ENCODE measurements at regions not wholly inside any gene's neighbourhood (a gene's known extent, or its start where the extent isn't known, plus 50 kb on each side); places are given as distances from the start of the nearest gene placed in this dataset.

DNA sequence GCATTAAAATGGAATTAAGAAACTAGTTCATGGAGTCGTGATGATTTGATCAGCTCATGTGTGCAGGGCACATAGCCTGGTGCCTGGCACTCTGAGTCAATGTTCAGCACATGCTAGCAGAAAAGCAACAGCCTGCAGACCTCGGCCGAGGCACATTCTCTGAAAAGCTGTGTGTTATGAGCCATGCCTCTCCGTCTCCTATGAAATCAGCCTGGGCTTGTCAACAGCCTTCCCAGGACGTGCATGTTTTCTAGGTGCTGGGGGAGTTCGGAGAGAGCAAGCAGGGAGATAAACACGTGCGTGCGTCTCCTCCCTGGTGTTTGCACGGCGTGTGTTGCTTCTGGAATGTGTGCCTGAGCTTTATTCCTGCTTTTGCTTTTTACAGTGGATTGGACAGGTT, 207.8 kb upstream of the KCNG1 start:
- H3K36me3 Mint-ChIP-seq (ENCODE audit: low read depth), result no peaks in the 10 kb centered on the region
- no peak overlapping the region for H3K27ac Mint-ChIP-seq
- H3K27me3 Mint-ChIP-seq (ENCODE audit: insufficient read depth), result peaks cover 35% of the 10 kb centered on the region
- H3K9me3 Mint-ChIP-seq, result peaks cover 4% of the 10 kb centered on the region; the same call in 1 of the 2 replicates
- TF ChIP-seq, protein P1, sequence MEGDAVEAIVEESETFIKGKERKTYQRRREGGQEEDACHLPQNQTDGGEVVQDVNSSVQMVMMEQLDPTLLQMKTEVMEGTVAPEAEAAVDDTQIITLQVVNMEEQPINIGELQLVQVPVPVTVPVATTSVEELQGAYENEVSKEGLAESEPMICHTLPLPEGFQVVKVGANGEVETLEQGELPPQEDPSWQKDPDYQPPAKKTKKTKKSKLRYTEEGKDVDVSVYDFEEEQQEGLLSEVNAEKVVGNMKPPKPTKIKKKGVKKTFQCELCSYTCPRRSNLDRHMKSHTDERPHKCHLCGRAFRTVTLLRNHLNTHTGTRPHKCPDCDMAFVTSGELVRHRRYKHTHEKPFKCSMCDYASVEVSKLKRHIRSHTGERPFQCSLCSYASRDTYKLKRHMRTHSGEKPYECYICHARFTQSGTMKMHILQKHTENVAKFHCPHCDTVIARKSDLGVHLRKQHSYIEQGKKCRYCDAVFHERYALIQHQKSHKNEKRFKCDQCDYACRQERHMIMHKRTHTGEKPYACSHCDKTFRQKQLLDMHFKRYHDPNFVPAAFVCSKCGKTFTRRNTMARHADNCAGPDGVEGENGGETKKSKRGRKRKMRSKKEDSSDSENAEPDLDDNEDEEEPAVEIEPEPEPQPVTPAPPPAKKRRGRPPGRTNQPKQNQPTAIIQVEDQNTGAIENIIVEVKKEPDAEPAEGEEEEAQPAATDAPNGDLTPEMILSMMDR (IDR thresholded peaks at IDR 0.05), result no peak
- no peaks in the 10 kb centered on the region for H3K4me1 Mint-ChIP-seq (ENCODE audit: low read depth)
- no peak overlapping the region for H3K4me3 Mint-ChIP-seq
- DNase-seq, result no peak

DNA sequence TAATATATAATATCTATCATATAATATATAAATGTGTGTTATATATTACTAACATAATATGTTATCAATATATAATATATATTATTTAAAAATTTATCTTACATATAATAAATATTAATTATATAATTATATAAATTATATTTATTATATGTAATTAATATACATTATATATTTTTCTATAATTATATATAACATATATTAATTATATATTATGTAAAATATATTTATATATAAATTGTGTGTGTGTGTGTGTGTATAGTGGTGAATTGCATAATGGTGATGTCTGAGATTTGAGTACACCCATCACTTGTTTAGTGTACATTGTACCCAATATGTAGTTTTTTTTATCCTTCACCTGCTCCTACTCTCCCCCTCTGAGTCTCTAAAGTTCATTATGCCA, 205.9 kb upstream of the KCNG1 start:
- Mint-ChIP-seq H3K4me1 (ENCODE audit: low read depth) (no peaks in the 10 kb centered on the region), H3K4me3 (no peak overlapping the region), H3K27ac (no peak overlapping the region)

DNA sequence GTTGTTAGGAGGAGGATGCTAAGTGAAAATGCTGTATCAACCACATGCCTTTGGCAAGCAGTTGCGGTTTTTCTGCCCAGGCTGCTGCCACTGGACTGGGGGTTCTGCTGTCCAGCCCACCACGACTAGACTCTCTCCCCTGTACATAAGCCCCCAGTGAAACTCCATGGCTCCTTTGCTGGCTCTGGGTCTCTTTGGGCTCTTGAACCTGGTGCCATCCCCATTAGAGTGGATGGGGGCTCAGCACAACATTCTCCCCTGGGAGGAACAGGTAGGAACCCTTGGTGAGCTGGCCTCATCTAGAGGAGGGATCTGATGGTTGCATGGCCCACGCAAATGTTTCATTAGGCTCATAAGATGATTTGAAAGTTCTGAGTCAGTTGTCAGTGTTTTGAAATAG, 204.8 kb upstream of the KCNG1 start:
- H3K36me3 Mint-ChIP-seq (ENCODE audit: low read depth), result no peaks in the 10 kb centered on the region
- no peaks in the 10 kb centered on the region for H3K4me1 Mint-ChIP-seq (ENCODE audit: low read depth)
- peaks cover 30% of the 10 kb centered on the region for H3K27me3 Mint-ChIP-seq (ENCODE audit: insufficient read depth)
- no peak overlapping the region for H3K27ac Mint-ChIP-seq
- TF ChIP-seq, protein P1 (IDR thresholded peaks at IDR 0.05), result no peak
- H3K4me3 Mint-ChIP-seq, result no peak overlapping the region
- H3K9me3 Mint-ChIP-seq, result no peaks in the 10 kb centered on the region
- no peak for DNase-seq

More for the DNA sequence above, 205.9 kb upstream of the KCNG1 start:
- peaks cover 34% of the 10 kb centered on the region for H3K27me3 Mint-ChIP-seq (ENCODE audit: insufficient read depth)
- TF ChIP-seq, protein P1 (IDR thresholded peaks at IDR 0.05), result no peak
- no peak for DNase-seq
- H3K9me3 Mint-ChIP-seq, result no peaks in the 10 kb centered on the region
- H3K36me3 Mint-ChIP-seq (ENCODE audit: low read depth), result no peaks in the 10 kb centered on the region

DNA sequence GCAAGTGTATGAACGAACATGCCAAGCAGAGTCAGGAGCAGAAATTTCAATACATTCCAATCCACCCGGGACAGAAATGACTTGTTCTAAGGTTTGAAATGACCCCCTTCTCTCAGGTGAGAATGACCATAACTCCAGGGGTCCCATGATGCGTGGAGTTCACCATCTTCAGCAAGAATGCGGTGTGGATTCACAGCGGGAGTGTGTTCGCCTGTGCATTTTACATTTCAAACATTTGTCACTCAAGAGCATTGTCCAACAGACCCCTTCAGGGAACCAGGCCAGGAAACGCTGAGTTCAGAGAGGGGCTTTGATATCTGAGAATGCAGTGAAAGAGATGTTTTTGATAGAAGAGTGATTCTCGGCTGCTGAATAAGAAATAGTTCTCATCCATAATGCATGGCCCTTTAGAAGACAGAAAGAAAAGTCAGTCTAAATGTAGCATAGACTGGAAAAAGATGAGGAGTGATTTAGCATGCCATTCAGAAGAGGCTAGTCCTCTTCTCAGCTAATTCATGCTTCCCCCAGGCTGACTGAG, 200.3 kb upstream of the KCNG1 start:
- TF ChIP-seq, protein P1 (IDR thresholded peaks at IDR 0.05), result no peak
- Mint-ChIP-seq H3K27ac (no peak overlapping the region), H3K4me1 (ENCODE audit: low read depth) (peaks cover 14% of the 10 kb centered on the region), H3K36me3 (ENCODE audit: low read depth) (no peaks in the 10 kb centered on the region), H3K4me3 (no peak overlapping the region), H3K27me3 (ENCODE audit: insufficient read depth) (peaks cover 16% of the 10 kb centered on the region), H3K9me3 (no peaks in the 10 kb centered on the region)
- no peak for DNase-seq

DNA sequence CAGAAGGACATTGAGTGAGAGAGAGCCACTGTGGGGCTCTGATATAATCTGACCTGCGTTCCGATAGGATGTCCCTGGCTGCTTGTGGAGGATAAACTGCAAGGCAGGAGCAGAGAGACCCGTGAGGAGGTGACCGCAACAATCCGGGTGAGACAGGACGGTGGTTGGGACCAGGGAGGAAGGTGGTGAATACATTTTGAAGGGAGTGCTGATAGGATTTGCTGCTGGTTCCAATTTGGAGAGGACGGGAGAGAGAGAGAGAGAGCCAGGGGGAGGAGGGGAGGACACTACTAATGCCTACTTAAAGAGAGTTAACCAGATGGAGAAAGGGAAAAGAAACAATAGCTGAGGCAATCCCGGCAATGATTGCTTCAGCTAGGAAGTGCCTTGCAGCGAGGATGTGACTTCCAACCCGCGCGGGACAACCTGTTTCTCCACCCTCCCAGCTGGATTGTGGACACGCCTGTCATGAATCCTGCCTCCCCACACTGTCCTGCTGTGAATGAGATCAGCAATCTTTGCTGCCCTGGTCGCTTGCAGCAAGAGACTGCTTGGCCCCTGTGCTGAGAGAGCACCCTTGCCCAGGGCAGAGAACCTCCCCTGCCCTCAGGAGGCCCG, 199.0 kb upstream of the KCNG1 start:
- peaks cover 6% of the 10 kb centered on the region for H3K9me3 Mint-ChIP-seq
- H3K27ac Mint-ChIP-seq, result no peak overlapping the region
- H3K36me3 Mint-ChIP-seq (ENCODE audit: low read depth), result peaks cover 5% of the 10 kb centered on the region; the same call in 1 of the 2 replicates
- no peak for DNase-seq
- TF ChIP-seq, protein P1 (IDR thresholded peaks at IDR 0.05), result no peak
- H3K27me3 Mint-ChIP-seq (ENCODE audit: insufficient read depth), result peaks cover 18% of the 10 kb centered on the region
- H3K4me1 Mint-ChIP-seq (ENCODE audit: low read depth), result peaks cover 14% of the 10 kb centered on the region
- no peak overlapping the region for H3K4me3 Mint-ChIP-seq
